ENCODE measurements at regions not wholly inside any gene's neighbourhood (a gene's known extent, or its start where the extent isn't known, plus 50 kb on each side); places are given as distances from the start of the nearest gene placed in this dataset.

- in situ Hi-C loops (cut with HindIII; ENCODE audit: low sequenced_read_pairs) = no loop called here
Measured at GRCh38 chr10:43781480-43782361, 133.0 kb upstream of the ZNF32 start.

- in situ Hi-C loops (cut with HindIII; ENCODE audit: low sequenced_read_pairs) = loop anchor here (5.0 kb wide), 1 partner anchor 66 kb away; no protein-coding TSS in a partner anchor
Measured at GRCh38 chr10:43778571-43778970, 129.9 kb upstream of the ZNF32 start.

GRCh38 chr10:43775384-43775783, 126.7 kb upstream of the ZNF32 start:
- in situ Hi-C loops (cut with HindIII; ENCODE audit: low sequenced_read_pairs) = loop anchor here (5.0 kb wide), 1 partner anchor 63 kb away; no protein-coding TSS in a partner anchor

DNA sequence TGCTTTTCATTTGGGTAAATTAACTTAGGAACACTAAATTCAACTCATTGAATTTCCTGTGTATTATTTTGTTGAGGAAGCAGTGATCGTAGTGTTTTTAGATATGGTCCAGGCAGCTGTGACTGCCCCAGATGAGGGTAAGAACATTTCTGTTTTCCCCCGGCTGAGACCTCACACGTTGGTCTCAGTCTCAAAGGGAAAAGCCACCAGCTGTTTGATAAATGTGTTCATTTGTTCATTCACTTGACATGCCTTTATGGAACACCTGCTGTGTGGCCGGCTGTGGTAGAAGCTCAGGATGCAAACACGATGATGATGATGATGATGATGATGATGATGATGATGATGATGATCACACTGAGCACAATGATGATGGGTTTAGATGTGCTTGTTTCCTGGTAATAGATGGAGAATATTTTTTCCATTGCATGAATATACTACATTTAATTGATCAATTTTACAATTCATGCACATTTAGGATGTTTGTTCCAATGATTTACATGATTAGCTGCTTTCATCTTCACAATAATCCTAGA, 125.6 kb upstream of the ZNF32 start:
- in situ Hi-C loops (cut with HindIII; ENCODE audit: low sequenced_read_pairs) = no loop called here

DNA sequence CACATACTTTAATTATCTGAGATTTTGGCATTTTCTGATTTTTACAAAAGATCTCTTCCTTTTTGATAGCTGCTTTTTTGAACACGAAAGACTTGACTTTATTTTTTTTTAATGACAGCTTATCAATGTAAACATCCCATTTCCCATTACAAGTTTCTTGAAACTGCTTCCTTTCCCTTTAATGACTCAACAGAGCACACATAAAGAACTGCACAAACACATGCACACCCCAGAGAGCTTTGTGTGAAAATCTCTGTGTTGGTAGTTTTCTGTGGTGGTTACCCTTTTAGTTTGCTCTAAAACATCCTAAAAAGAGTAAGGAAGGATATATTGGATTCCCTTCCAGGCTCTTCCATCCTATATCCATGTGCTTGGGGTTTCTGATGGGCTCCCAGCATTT, 125.1 kb upstream of the ZNF32 start:
- in situ Hi-C loops (cut with HindIII; ENCODE audit: low sequenced_read_pairs) = no loop called here

DNA sequence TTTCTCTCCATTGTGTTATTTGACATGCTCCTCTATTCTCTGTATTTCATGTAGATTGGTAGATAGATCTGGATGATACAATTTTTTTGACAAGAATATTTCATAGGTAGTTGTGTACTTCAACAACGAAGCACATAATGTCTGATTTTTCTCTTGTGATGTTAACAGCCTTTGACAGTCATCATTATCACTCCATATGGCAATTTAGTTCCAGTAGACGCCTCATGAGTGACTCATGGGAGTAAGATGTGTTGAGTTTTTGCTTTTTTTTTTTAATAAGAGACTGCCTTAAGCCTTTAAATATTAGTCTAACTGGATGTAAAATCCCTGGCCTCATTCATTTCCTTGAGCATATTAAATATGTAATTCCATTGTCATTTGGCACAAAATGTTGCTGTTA, 123.5 kb upstream of the ZNF32 start:
- in situ Hi-C loops (cut with HindIII; ENCODE audit: low sequenced_read_pairs) = no loop called here

DNA sequence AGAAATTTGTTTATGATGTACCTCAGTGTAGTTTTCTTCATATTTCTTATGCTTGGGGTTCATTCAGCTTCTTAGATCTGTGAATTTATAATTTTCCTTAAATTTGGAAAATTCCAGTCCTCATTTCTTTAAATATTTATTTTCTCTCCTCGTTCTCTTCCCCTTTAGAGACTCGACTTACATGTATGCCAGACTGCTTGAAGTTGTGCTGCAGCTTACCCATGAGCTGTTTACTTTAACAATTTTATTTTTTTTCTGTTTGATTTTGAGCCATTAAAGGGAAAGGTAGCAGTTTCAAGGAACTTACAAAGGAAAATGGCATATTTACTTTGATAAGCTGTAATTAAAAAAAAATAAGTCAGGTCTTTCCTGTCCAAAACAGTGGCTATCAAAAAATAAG, 123.0 kb upstream of the ZNF32 start:
- in situ Hi-C loops (cut with HindIII; ENCODE audit: low sequenced_read_pairs) = no loop called here

- in situ Hi-C loops (cut with HindIII; ENCODE audit: low sequenced_read_pairs) = no loop called here
Measured at GRCh38 chr10:43765516-43765915, 116.8 kb upstream of the ZNF32 start.

DNA sequence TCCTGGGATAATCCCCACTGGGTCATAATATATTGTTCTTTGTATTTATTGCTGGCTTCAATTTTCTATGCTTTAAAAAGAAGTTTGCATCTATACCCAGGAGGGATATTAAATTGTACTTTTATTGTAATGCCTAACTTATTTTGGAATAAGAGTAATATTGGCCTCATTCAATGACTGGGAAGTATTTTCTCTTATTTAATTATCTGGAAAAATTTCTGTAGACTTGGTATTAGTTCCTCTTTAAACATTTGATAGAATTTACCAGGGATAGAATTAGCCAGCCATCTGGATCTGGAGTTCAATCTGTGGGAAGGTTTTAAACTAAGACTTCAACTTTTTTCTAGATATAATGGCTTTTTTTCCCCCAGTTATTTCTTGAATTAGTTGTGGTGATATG, 115.2 kb upstream of the ZNF32 start:
- in situ Hi-C loops (cut with HindIII; ENCODE audit: low sequenced_read_pairs) = no loop called here

GRCh38 chr10:43760514-43760913, 111.8 kb upstream of the ZNF32 start:
- in situ Hi-C loops (cut with HindIII; ENCODE audit: low sequenced_read_pairs) = no loop called here

- in situ Hi-C loops (cut with HindIII; ENCODE audit: low sequenced_read_pairs) = loop anchor here (5.0 kb wide), 1 partner anchor 63 kb away; no protein-coding TSS in a partner anchor
Measured at GRCh38 chr10:43759216-43759615, 110.5 kb upstream of the ZNF32 start.

DNA sequence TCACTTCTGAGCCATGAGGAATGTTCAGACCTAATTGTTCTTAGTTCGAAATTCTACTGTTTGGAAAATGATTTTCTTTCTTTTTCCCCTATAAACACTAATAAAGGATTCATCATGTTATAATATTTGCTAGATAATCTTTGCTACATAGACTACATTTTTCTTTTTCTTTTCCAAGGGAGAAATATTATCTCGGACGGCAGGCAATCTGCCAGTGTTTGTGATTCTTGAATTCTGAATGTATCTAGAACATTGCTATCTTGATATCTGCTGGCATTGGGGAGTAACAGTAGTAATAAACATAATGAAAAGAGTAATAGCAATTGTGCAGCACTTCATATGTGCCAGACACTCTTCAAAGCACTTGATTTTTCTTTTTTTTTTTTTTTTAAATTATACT, 107.7 kb upstream of the ZNF32 start:
- in situ Hi-C loops (cut with HindIII; ENCODE audit: low sequenced_read_pairs) = loop anchor here (5.0 kb wide), 1 partner anchor 66 kb away; no protein-coding TSS in a partner anchor

GRCh38 chr10:43754569-43755260, 106.0 kb upstream of the ZNF32 start:
- in situ Hi-C loops (cut with HindIII; ENCODE audit: low sequenced_read_pairs) = loop anchor here (5.0 kb wide), 1 partner anchor 68 kb away; no protein-coding TSS in a partner anchor

- in situ Hi-C loops (cut with HindIII; ENCODE audit: low sequenced_read_pairs) = no loop called here
Measured at GRCh38 chr10:43753397-43754061, 104.8 kb upstream of the ZNF32 start.

DNA sequence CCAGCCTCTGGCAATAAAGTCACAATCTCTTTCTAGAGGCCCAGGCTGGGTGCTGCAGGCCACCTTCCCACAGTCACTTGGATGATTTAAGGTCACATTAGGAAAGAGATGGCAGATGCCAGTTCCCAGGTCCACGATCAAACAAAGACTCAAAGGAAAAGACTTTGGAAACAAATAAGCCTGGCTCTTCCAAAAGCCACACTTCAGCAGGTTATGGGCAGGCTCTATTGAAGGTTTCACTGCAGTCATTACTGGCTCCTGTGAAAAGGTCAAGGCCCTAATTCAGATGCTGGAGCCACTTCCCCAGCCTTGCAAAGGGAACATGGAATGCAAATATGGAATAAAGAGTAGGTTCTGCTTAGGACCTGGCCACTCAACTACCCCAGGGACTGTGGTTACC, 104.0 kb upstream of the ZNF32 start:
- in situ Hi-C loops (cut with HindIII; ENCODE audit: low sequenced_read_pairs) = no loop called here

GRCh38 chr10:43751646-43752045, 103.0 kb upstream of the ZNF32 start:
- in situ Hi-C loops (cut with HindIII; ENCODE audit: low sequenced_read_pairs) = no loop called here

GRCh38 chr10:43749940-43750552, 101.4 kb upstream of the ZNF32 start:
- in situ Hi-C loops (cut with HindIII; ENCODE audit: low sequenced_read_pairs) = no loop called here

- in situ Hi-C loops (cut with HindIII; ENCODE audit: low sequenced_read_pairs) = no loop called here
Measured at GRCh38 chr10:43749145-43749576, 100.5 kb upstream of the ZNF32 start.

- in situ Hi-C loops (cut with HindIII; ENCODE audit: low sequenced_read_pairs) = no loop called here
Measured at GRCh38 chr10:43748560-43748959, 99.9 kb upstream of the ZNF32 start.

GRCh38 chr10:43746906-43747305, 98.2 kb upstream of the ZNF32 start:
- in situ Hi-C loops (cut with HindIII; ENCODE audit: low sequenced_read_pairs) = no loop called here

GRCh38 chr10:43739161-43739560, 90.5 kb upstream of the ZNF32 start:
- in situ Hi-C loops (cut with HindIII; ENCODE audit: low sequenced_read_pairs) = no loop called here
